ENCODE measurements at regions not wholly inside any gene's neighbourhood (a gene's known extent, or its start where the extent isn't known, plus 50 kb on each side); places are given as distances from the start of the nearest gene placed in this dataset.

DNA sequence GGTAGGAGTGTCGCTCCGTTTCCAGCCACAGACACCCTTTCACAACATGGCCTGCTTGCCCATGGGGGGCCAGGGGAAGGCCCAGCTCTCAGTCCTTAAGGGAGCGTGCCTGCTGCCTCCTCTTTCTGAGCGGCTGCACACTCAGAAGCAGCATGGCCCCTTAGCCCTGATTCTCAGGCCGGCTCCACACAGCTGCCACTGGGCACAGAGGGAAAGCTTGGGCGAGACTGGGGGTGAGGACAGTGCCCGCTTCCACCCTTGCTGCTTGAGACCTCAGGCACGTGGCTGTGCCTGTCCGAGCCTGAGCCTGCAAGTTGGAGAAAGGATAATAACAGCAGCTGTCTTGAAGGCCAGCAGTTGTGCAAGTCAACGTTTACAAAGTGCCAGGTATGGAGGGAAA, 416.3 kb downstream of the SHANK2 start:
- DNase-seq (ENCODE audit: low spot score): no peak
- no peak for FAIRE-seq

DNA sequence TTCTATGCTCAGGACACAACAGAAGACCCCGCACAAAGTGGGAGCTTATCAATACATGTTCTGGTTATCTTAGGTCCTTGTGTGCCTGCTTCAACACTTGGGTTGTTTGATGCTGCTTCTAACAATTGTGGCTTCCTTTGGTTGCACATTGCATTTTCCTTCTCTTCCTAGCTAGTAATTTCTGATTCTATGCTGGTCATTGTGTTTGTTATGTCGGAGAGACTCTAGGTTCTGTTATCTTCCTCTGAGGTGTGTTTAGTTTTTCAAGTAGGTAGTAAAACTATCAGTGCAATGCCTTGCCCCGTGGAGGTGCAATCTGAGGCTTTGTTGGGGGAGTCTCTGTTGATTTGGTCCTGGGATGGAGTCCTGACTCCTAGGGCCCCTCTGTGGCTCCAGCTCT, 414.2 kb downstream of the SHANK2 start:
- FAIRE-seq: no peak
- DNase-seq (ENCODE audit: low spot score): no peak

DNA sequence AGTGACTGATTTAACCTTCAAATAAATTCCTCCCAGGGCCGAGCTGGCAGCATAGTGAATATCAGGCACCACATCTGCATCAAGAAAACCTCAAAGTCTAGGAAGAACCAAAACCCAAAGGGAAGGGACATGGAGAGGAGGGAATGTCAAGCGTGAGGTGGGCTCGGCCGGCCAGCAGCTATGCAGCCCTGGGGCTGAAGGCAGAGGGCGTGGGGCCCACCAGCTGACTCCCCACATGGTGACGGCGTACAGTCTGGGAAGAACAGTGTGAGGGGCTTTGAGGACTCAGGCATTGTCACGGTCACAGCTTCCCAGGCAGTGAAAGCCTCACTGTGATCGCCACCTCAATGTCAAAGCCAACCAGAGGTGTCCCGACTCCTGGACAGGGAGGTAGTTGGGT, 412.5 kb downstream of the SHANK2 start:
- DNase-seq (ENCODE audit: low spot score) (no peak), FAIRE-seq (no peak)

DNA sequence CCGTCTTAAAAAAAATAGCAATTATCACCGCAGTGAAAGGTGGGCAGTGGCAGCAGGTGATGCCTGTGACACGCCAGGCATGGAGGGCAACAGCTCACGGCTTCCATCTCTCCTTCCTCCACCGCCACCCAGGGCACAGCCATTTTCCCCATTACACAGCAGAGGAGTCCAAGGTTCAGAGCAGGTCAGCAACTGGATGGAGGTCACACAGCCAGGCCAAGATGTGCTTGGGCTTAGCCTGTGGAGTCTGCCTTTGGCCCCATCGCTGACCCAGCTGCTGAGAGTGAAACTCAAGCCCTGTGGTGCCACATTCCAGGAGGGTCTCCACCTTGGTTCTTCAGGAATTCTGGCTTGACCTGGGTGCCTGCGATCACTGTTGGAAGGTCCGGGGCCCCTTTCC, 411.1 kb downstream of the SHANK2 start:
- FAIRE-seq (no peak), DNase-seq (ENCODE audit: low spot score) (no peak)

DNA sequence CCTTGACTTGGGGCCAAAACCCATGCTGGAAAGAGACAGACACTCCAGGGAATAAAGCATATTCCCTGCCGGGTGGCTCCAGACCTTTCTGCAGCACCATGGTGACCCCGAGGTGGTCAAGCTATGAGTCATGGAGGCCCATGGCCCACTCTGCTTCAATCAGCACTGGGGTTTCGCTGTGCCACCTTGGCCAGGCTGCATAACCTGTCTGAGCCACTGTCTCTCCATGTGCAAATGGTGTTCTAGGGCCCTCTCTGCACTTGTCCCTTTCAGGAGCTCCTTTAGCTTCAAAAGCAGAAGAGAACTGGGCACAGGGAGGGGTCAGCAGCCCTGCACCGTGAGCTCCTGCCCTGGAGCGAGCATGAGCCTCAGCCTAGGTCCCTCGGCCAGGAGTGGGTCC, 410.1 kb downstream of the SHANK2 start:
- FAIRE-seq (no peak), DNase-seq (ENCODE audit: low spot score) (no peak)

DNA sequence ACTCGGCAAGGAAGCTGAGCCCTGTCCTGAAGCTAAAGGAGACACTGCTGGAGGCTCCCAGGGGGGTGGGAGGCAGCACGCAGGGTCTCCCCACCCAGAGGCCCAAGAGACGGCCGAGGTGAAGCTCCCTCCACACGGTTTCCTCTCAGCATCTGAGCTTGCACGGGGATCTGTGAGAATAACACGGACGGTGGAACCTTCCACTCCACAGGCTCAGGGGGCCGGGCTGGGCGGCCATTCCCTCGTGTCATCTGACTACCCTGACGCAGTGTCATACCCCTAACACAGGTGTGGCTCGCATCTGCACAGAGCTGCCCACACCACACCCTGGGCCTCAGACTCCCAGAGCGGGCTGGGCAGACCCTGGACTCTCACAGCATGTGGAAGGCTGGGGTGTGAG, 409.7 kb downstream of the SHANK2 start:
- no peak for FAIRE-seq
- DNase-seq (ENCODE audit: low spot score): no peak

DNA sequence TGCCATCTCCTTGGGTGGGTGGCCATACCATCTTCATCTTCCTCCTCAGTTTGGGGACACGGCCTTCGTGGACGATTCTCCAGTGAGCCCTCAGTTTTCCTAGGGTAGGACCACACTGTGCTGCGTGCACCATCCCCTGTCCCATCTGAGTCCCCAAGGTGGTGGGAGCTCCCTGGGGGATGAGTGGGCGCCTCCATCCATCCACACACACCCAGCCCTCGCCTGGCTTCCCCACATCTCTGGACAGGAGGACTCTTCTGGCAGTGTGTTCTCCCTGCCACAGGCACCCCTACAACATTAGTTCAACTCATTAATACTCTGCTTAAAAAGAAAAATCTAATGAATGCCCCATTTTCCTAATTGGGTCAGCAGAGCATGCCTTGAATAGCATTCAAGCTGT, 408.5 kb downstream of the SHANK2 start:
- FAIRE-seq (no peak), DNase-seq (ENCODE audit: low spot score) (no peak)

DNA sequence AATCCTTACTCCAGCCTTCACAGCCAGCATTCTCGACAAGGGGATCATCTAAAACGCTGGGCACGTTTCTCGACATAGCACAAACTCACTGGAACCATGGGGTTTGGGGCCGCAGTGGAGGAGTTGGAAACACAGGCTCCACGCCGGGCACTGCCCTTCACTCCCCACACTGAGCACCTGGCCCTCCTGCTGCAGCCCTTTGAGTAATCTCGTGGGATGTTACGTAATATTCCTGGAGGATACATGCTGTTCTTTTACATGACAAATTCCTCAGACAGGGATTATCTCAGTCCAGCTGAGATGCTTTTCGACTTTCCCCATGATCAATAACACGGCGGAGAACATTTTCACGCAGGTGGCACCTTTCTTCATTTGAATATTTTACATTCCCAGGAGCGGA, 408.0 kb downstream of the SHANK2 start:
- DNase-seq (ENCODE audit: low spot score) (no peak), FAIRE-seq (no peak)

DNA sequence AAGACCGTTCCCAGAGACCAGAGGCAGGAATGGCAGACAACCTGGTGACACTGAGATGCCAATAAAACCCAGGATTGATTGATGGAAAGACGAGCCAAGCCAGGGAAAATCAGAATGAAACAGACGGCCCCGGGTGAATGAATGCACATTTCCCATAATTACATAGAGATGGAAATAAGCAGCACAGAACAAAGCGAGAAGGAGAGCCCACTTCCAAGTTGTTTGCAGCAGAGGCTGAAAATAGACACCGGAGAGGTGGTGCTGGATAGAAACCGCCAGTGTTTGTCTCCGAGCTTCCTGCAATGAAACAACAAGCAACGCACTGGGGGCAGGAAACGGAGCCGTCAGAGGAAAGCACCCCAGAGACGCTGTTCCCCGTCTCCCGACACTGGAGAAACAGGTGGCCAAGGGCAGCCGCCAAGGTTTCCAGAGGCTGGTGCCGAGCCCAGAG, 406.8 kb downstream of the SHANK2 start:
- no peak for FAIRE-seq
- no peak for DNase-seq (ENCODE audit: low spot score)

DNA sequence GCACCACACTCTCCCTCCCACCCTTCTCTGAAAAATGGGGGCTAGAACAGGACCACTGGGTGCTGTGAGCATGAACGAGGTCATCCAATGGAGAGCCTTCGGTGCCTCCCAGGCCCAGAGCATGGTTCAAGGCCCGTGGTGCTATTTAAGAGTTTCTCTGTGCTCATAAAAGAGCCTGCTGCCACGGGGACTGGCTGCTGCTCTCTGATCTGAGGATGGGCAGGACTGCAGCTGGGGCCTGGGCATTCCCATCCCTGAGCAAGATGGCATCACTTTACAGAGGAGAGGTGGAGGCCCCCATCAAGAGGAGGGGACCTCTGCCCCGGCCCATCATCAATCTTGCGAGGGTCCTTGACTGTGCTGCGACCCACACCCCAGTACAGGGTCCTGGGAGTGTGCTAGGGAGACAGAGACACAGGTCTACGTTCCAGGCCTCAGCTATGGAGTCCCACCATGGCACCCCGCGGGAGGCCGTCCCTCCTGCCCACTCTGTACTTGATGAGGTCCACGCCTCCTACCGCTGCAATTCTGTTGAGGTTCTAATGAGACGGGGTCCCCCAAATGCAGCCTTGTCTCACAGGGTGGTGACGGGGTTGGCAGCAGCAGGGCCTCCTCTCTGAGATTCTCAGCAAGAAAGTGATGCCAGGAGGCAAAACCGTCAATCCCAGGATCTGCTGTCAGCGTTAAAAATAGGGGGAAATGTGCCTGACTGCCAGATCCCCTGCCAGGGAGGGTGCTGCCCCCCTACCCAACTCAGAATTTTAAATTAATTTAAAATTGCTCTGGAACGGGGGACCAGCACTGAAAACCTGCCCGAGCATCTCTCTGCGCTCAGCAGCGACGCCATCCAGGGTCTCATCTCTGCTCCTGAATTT, 405.4 kb downstream of the SHANK2 start:
- DNase-seq (ENCODE audit: low spot score) (no peak), FAIRE-seq (no peak)

DNA sequence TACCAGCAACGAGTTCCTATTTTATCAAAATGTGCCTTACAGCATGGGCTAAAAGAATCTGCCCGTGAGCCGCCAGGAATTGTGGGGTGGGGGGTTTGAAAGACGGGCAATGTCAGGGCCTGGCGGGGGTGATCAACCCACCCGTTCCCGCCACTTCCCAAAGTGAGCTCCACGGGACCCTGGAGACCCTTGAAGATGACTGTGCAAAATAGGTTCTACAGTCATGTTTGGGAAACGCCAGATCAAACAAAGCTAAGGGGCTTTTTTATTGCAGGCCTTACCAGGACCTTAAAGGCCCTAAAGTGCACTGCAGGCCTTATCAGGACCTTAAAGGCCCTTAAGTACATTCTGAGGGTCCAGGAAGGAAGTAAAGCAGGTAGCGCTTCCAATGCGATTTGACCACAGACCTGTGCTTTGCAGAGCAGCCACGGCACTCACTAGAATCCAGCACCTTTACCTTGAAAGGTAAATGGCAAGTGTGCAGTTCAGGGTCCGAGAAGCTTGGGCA, 404.1 kb downstream of the SHANK2 start:
- no peak for DNase-seq (ENCODE audit: low spot score)
- no peak for FAIRE-seq

DNA sequence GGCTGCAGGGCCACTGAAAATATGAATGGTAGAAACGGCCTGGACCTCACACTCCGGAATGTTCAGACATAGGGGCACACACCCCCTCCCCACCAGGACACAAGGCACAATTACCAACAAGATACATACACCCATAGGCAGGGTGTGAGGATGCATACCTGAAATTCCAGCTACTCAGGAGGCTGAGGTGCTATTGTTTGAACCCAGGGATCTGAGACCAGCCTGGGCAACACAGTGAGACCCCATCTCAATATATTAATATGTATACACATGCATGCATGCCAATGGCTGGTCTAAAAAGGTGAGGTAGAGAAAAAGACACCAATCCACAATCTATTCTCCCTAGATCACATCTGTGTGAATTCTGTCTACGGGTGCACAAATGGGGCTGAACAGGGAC, 403.3 kb downstream of the SHANK2 start:
- no peak for FAIRE-seq

DNA sequence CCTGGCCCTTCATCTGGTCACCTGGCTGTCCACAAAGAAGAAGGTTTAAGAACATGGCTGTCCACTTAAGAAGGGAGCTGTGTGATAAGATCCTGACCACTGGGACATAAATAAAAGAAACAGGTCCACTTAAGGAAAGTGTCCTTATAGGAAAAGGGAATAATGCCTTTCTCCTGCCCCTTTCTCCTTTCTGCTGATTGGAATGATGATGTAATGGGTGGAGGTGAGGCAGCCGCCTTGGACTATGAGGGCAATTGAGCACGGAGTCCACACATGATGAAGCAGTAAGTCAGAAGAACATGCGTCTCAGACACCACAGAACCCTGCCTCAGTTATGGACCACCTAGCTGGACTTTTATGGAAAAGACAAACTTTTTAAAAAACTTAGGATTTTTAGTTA, 401.1 kb downstream of the SHANK2 start:
- DNase-seq (ENCODE audit: low spot score) (no peak), FAIRE-seq (no peak)

More for the DNA sequence above, 403.3 kb downstream of the SHANK2 start:
- DNase-seq (ENCODE audit: low spot score): no peak

DNA sequence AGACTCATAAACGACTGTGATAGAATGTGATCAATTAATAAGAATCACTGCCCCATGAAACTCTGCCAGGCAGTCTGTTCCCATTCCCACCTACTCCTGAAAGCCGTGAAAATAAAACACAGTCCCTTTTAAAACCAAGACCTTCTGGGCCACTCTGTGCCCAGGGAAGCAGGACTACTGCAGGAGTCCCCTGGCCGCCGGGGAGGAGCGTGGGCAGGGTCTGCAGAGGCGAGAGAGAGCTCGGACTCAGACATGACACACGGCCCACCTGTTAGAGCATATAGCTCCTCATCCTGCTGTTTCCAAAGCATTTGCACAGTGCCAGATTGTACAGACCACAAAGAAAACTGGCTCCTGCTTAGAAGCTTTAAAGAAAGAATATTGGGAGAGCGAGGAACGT, 400.5 kb downstream of the SHANK2 start:
- no peak for FAIRE-seq
- DNase-seq (ENCODE audit: low spot score): no peak

DNA sequence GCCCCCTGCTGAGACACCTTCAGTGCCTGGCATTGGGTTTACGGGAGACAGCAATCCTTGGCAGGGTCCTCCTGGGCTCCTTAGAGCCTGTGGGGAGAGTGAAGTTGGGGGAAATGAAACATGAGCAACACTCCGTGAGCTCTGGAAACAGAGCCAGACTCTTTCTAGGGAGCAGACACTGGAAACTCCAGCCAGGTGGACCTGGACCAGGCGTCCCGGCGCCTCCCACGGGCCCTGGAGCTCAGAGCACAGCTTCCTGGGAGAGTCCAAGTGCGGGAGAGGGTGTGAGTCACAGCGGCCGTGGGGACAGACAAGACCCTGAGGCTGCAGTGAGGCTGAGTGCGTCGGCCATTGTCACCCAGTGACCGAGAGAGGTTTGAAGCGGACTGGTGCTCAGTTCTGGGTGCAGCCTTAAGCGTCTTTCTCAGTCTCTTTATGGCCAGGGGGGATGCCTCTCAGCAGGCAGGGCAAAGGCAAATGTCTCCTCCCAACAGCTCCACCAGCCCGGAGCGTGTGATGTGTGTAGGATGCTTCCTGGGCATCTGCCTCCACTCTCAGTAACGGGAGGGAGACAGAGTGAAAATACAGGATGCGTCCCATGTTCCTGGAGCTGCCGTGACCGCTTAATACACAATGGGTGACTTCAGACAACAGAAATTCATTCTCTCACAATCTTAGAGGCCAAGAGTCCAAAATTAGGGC, 399.2 kb downstream of the SHANK2 start:
- FAIRE-seq: no peak
- no peak for DNase-seq (ENCODE audit: low spot score)

DNA sequence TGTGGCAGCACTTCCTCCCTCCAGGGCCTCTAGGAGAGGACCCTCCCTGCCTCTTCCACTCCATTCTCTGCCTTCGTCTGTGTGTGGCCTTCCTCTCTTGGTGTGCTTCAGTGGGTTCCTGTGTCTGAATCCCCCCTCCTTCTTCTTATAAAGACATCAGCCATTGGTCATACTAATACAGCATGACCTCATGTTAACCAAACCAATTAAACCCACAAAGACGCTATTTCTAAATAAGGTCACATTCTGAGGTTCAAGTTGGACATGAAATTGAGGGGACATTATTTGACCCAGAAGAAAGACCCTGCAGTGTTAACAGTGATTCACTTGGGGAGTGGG, 398.6 kb downstream of the SHANK2 start:
- no peak for FAIRE-seq
- DNase-seq (ENCODE audit: low spot score): no peak

DNA sequence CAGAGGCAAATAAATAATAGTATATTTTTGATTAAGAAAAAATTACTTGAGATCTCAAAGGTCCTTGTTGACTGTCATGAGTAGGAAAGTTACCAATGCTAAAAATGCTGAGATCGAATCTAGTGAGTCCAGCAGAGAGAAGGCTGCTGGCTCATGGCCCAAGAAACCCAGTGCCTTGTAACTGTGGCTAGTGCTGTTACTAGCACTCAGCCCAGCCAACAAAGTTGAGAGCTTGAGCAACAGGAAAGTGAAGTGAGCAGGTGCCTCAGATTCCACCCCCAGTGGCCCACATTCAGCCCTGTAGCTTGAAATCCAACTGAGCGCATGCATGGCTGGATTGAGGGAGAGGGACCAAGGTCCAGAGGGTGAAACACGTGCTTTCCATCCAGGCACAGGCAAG, 398.2 kb downstream of the SHANK2 start:
- no peak for DNase-seq (ENCODE audit: low spot score)
- no peak for FAIRE-seq

DNA sequence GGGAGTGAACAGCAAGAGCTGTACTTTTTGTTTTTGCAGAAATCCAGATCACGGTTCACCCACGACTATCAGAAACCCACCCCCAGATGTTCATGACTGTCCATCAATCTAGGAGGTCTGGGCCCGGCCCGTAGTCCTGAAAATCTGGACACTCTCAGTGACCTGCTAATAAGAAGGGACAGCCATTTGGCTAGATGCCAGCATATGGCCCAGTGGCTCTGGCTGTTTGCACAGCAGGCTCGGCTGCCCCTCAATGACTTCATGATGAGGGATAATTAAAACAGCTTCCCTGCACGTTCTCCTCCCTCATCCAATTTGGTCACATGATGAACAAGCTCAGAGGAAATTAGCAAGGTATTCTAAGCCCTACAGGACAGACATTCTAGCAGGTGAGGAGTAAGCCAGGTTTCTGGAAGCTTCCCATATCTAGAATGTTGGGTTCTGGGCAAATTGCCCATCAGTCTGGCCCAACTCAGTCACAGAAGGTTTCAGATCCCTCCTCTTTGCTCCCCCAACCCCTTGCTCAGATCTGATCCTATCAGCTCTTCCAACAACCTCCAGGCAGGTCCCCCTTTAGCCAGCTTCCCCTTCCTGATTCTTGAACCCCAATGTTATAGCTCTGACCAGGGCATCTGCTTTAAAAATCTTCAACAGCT, 397.3 kb downstream of the SHANK2 start:
- DNase-seq (ENCODE audit: low spot score) (no peak), FAIRE-seq (no peak)

DNA sequence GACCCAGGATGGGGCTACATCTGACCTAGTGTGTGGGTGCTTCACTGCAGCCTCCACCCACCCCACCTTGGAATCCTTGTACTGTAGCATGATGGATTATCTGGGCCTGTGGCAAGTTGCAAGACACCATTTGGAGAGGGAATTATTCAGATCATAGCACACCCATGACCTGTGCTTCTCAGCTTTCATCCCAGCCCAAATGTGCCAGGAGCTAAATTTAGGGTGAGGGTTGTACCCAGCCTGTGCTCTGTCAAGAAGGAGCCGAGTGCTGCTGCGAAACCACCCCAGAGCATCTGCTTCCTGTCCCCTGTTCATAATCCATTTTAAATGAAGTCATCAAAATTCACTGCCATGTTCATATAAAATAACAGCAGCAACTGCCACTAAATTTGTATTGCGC, 394.5 kb downstream of the SHANK2 start:
- no peak for FAIRE-seq
- no peak for DNase-seq (ENCODE audit: low spot score)

DNA sequence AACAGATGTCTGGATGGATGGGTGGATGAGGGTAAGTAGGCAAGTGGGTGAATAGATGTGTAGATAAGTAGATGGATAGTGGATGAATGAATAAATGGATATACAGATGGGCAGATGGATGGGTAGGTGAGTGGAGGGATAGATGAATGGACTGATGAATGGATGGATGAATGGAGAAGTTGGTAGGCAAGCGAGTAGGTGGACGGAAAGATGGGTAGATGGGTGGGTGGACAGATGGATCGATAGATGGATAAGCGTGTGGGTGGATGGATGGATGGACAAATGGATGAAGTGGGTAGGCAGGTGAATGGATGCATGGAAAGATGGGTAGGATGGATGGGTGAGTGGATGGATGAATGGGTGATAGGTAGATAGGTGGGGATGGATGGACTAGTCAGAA, 393.2 kb downstream of the SHANK2 start:
- FAIRE-seq (no peak), DNase-seq (ENCODE audit: low spot score) (no peak)

DNA sequence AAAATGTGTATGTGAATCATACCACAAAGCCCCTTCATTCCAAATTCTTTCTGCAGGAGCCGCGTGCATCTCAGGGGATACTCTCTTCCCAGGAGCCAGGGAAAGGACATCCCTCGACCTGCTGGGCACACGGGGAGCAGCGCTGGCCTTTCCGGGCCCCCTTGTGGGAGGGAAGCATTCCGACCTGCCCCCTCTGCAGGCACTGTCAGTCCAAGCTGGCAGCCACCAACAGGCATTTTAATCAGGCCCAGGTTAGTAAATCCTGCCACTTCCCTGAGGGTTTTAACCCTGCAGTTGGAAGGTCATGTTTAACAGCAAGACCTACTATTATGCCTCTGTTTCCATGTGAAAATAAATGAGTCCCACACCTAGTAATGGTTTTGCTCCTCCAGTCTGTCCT, 391.5 kb downstream of the SHANK2 start:
- no peak for DNase-seq (ENCODE audit: low spot score)
- FAIRE-seq: no peak

DNA sequence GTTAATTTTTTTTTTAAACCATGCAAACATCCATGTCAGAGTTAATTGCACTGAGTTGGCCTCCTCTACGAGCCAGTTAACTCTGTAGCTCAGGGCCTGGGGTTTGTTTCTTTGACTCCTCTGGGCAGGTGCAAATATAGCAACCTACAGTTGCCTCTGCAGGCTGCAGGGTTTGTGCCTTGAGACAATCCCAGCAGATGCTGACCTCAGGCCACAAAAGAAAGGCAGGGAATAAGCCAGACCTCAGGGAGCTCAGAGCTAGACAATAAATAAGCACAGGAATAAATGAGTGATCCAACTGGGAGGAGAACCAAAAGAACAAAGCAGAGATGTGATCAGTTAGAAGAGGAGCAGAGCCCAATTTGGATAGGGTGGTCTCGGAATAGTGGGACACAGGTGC, 390.8 kb downstream of the SHANK2 start:
- no peak for DNase-seq (ENCODE audit: low spot score)
- FAIRE-seq: no peak
